H1 (cell line): ENCODE measurements at regions not wholly inside any gene's neighbourhood (a gene's known extent, or its start where the extent isn't known, plus 50 kb on each side); places are given as distances from the start of the nearest gene placed in this dataset.

ENCODE experiments used
- CTCF ChIA-PET: fragments of 300-600 bp; sonication (Branson Sonifier 250); formaldehyde crosslinking; loops from one replicate; lab custom pipeline; 2021; ENCODE audit not compliant: partially characterized antibody; lab: Charles Lee
- POLR2A ChIA-PET: fragments of 300-600 bp; sonication (Branson Sonifier 250); formaldehyde crosslinking; loops from one replicate; lab custom pipeline; 2021; ENCODE audit warnings: inconsistent platforms; ENCODE audit not compliant: partially characterized antibody; lab: Charles Lee
- DNase-seq, 2 experiments: peaks; one replicate each; pipeline versions ENCODE4 v3.0.0 to v3.0.0-alpha.2; 2010 to 2022; ENCODE audit warnings: low spot score in 2 of 2, low read depth in 1 of 2, mixed read lengths in 1 of 2
- FAIRE-seq: peaks from 2 replicates; lab custom pipeline; 2011; peaks lifted over from hg19 to GRCh38; lab: Jason Lieb, UNC
- H2AFZ ChIP-seq: 2 replicates; pipeline ENCODE4 v1.8.1; 2012; ENCODE audit warnings: low read length, inconsistent platforms
- H2AK5ac ChIP-seq: 2 replicates; pipeline ENCODE4 v1.6.1; 2013; ENCODE audit warnings: low read depth, low read length
- H2BK120ac ChIP-seq: replicated peaks from 2 replicates; pipeline ENCODE3; 2013; ENCODE audit warnings: low read depth, low read length, inconsistent platforms
- H2BK12ac ChIP-seq: 2 replicates; pipeline ENCODE4 v1.6.1; 2013; ENCODE audit warnings: low read depth, low read length
- H2BK15ac ChIP-seq: 2 replicates; pipeline ENCODE4 v1.6.1; 2013; ENCODE audit warnings: low read length
- H2BK20ac ChIP-seq: 2 replicates; pipeline ENCODE4 v1.6.1; 2013; ENCODE audit warnings: low read length
- H2BK5ac ChIP-seq: 2 replicates; pipeline ENCODE4 v1.6.1; 2013; ENCODE audit warnings: low read depth, low read length
- H3K14ac ChIP-seq: 2 replicates; pipeline ENCODE4 v1.6.1; 2013; ENCODE audit warnings: inconsistent platforms; ENCODE audit not compliant: insufficient read length
- H3K18ac ChIP-seq: 2 replicates; pipeline ENCODE4 v1.6.1; 2013; ENCODE audit warnings: low read length; ENCODE audit errors: extremely low read depth
- H3K23ac ChIP-seq: 2 replicates; pipeline ENCODE4 v1.6.1; 2013; ENCODE audit warnings: inconsistent platforms; ENCODE audit not compliant: insufficient read length
- H3K23me2 ChIP-seq: 2 replicates; pipeline ENCODE4 v1.6.1; 2013; ENCODE audit warnings: low read depth, low read length
- H3K27ac ChIP-seq: 2 replicates; pipeline ENCODE4 v1.6.1; 2011; ENCODE audit warnings: low read depth, low read length, inconsistent platforms
- H3K27me3 ChIP-seq, 4 experiments: replicated peaks in 1 of 4; 1 replicate in 1 of 4; 2 replicates in 3 of 4; pipeline versions ENCODE4 v1.6.1 to v1.8.1; 2011 to 2013; ENCODE audit warnings: low read length in 3 of 4, mild to moderate bottlenecking in 3 of 4, inconsistent platforms in 2 of 4, mixed read lengths in 2 of 4, moderate library complexity in 1 of 4; ENCODE audit not compliant: control insufficient read depth in 3 of 4, insufficient read depth in 3 of 4; ENCODE audit errors: extremely low read depth in 1 of 4
- H3K36me3 ChIP-seq, 4 experiments: 2 replicates each; pipeline versions ENCODE4 v1.6.1 to v1.8.1; 2011 to 2013; ENCODE audit warnings: mild to moderate bottlenecking in 4 of 4, low read length in 3 of 4, moderate library complexity in 2 of 4, control low read depth in 1 of 4, inconsistent platforms in 1 of 4; ENCODE audit not compliant: insufficient read depth in 4 of 4, control insufficient read depth in 2 of 4
- H3K4ac ChIP-seq: replicated peaks from 2 replicates; pipeline ENCODE3; 2013; ENCODE audit warnings: low read length, low read depth, mixed read lengths, inconsistent platforms; ENCODE audit not compliant: insufficient read length
- H3K4me1 ChIP-seq, 4 experiments: replicated peaks in 1 of 4; 1 replicate in 1 of 4; 2 replicates in 3 of 4; pipeline versions ENCODE4 v1.6.1 to v1.8.1; 2011 to 2013; ENCODE audit warnings: low read length in 3 of 4, inconsistent platforms in 2 of 4, mixed read lengths in 1 of 4; ENCODE audit not compliant: insufficient read depth in 4 of 4, control insufficient read depth in 3 of 4
- H3K4me2 ChIP-seq, 2 experiments: 2 replicates each; pipeline versions ENCODE4 v1.6.1 to v1.8.1; 2011 to 2013; ENCODE audit warnings: low read depth in 2 of 2, low read length in 2 of 2, control low read depth in 1 of 2, inconsistent platforms in 1 of 2, mild to moderate bottlenecking in 1 of 2; ENCODE audit not compliant: insufficient read depth in 1 of 2
- H3K4me3 ChIP-seq, 4 experiments: fragments of 200-600, 300-600 bp in 1 of 4; sonication (generic), shearing (Covaris generic), sonication (Bioruptor Twin) in 1 of 4; 2 replicates each; pipeline versions ENCODE4 v1.5.1 to v1.8.1; 2011 to 2016; ENCODE audit warnings: low read length in 4 of 4, low read depth in 3 of 4, control low read depth in 2 of 4, inconsistent platforms in 2 of 4, mild to moderate bottlenecking in 2 of 4, mixed read lengths in 1 of 4, moderate library complexity in 1 of 4; ENCODE audit not compliant: insufficient read depth in 2 of 4; ENCODE audit errors: extremely low read depth in 1 of 4
- H3K56ac ChIP-seq: replicated peaks from 2 replicates; pipeline ENCODE3; 2013; ENCODE audit warnings: low read depth, mild to moderate bottlenecking, mixed read lengths, low read length, inconsistent platforms; ENCODE audit not compliant: insufficient read length
- H3K79me1 ChIP-seq: 2 replicates; pipeline ENCODE4 v1.6.1; 2013; ENCODE audit warnings: low read depth, low read length, control low read depth
- H3K79me2 ChIP-seq, 2 experiments: 2 replicates each; pipeline versions ENCODE4 v1.6.1 to v1.8.1; 2012 to 2013; ENCODE audit warnings: low read length in 2 of 2, mild to moderate bottlenecking in 2 of 2, inconsistent platforms in 1 of 2; ENCODE audit not compliant: insufficient read depth in 2 of 2, control insufficient read depth in 1 of 2
- H3K9ac ChIP-seq, 4 experiments: replicated peaks in 1 of 4; 1 replicate in 1 of 4; 2 replicates in 3 of 4; pipeline versions ENCODE4 v1.6.1 to v1.8.1; 2011 to 2013; ENCODE audit warnings: low read depth in 3 of 4, low read length in 3 of 4, control low read depth in 2 of 4, mild to moderate bottlenecking in 2 of 4, moderate library complexity in 2 of 4, inconsistent platforms in 1 of 4; ENCODE audit errors: extremely low read depth in 1 of 4
- H3K9me3 ChIP-seq, 2 experiments: 2 replicates each; pipeline versions ENCODE4 v1.6.1 to v1.8.1; 2012 to 2013; ENCODE audit warnings: mild to moderate bottlenecking in 2 of 2, moderate library complexity in 2 of 2, control low read depth in 1 of 2, inconsistent platforms in 1 of 2, low read depth in 1 of 2, low read length in 1 of 2, mixed read lengths in 1 of 2; ENCODE audit not compliant: insufficient read depth in 2 of 2
- H4K20me1 ChIP-seq, 2 experiments: replicated peaks in 1 of 2; 2 replicates each; pipeline versions ENCODE3 to v1.8.1; 2011 to 2013; ENCODE audit warnings: inconsistent platforms in 2 of 2, low read length in 2 of 2, mild to moderate bottlenecking in 1 of 2; ENCODE audit not compliant: insufficient read depth in 2 of 2, control insufficient read depth in 1 of 2
- H4K5ac ChIP-seq: 2 replicates; pipeline ENCODE4 v1.6.1; 2013; ENCODE audit warnings: low read length, low read depth, mixed read lengths, inconsistent platforms; ENCODE audit not compliant: insufficient read length
- H4K8ac ChIP-seq: 2 replicates; pipeline ENCODE4 v1.8.0; 2013; ENCODE audit warnings: mild to moderate bottlenecking, moderate library complexity, low read length, inconsistent platforms; ENCODE audit not compliant: insufficient read depth; ENCODE audit errors: extremely low read depth
- H4K91ac ChIP-seq: replicated peaks from 2 replicates; pipeline ENCODE3; 2013; ENCODE audit warnings: low read length, mixed read lengths, inconsistent platforms; ENCODE audit not compliant: insufficient read length
- CHD1 ChIP-seq: IDR thresholded peaks from 2 replicates; pipeline ENCODE4 v1.6.1; 2012; ENCODE audit warnings: low read depth, low read length, improper control_type of control experiment
- EZH2 ChIP-seq: fragments of 200-600 bp; sonication (generic); IDR thresholded peaks from 2 replicates; pipeline ENCODE4 v1.7.1; 2012; ENCODE audit warnings: low read depth, mild to moderate bottlenecking, moderate library complexity, low read length, inconsistent platforms; ENCODE audit not compliant: severe bottlenecking
- GABPA ChIP-seq: IDR thresholded peaks from 2 replicates; pipeline ENCODE4 v1.6.1; 2011; ENCODE audit warnings: mild to moderate bottlenecking, low read length, moderate library complexity, borderline replicate concordance; ENCODE audit not compliant: insufficient read depth
- POLR2AphosphoS5 ChIP-seq: IDR thresholded peaks from 2 replicates; pipeline ENCODE4 v1.6.1; 2011; ENCODE audit warnings: low read depth, low read length
- SIN3A ChIP-seq, 2 experiments: IDR thresholded peaks in 1 of 2; conservative IDR thresholded peaks in 1 of 2; 2 replicates each; pipeline ENCODE4 v1.6.1; 2011 to 2012; ENCODE audit warnings: low read length in 2 of 2, improper control_type of control experiment in 1 of 2, low read depth in 1 of 2, mild to moderate bottlenecking in 1 of 2
- SRF ChIP-seq: IDR thresholded peaks from 2 replicates; pipeline ENCODE4 v1.6.1; 2011; ENCODE audit warnings: mild to moderate bottlenecking, low read depth, low read length, moderate library complexity
- WGBS, 2 experiments: shearing (Covaris generic) in 1 of 2; methylation state at CpG; one replicate each; pipeline versions ENCODE4 v1.1.6 to v1.1.7; 2013 to 2015; ENCODE audit warnings: low lambda C conversion rate in 2 of 2, mixed read lengths in 2 of 2, inconsistent platforms in 1 of 2, low coverage in 1 of 2, missing lambda C conversion rate in 1 of 2; ENCODE audit not compliant: insufficient replicate concordance in 2 of 2, insufficient coverage in 1 of 2, insufficient read length in 1 of 2; ENCODE audit errors: extremely low coverage in 1 of 2, missing lambda C conversion rate in 1 of 2; 5-methylcytosine and 5-hydroxymethylcytosine counted together
- TF ChIP-seq, protein P1 (sequence below): IDR thresholded peaks from 2 replicates; pipeline ENCODE4 v1.6.1; 2012; ENCODE audit warnings: low read length, inconsistent platforms
- TF ChIP-seq, protein P2 (sequence below), 3 experiments: IDR thresholded peaks; 1 replicate in 2 of 3; 2 replicates in 1 of 3; pipeline versions ENCODE4 v1.5.1 to v1.6.1; 2011; ENCODE audit warnings: low read length in 3 of 3, mild to moderate bottlenecking in 3 of 3, inconsistent platforms in 2 of 3, low read depth in 1 of 3, moderate library complexity in 1 of 3; ENCODE audit not compliant: insufficient read depth in 1 of 3; ENCODE audit errors: control extremely low read depth in 1 of 3

DNA sequence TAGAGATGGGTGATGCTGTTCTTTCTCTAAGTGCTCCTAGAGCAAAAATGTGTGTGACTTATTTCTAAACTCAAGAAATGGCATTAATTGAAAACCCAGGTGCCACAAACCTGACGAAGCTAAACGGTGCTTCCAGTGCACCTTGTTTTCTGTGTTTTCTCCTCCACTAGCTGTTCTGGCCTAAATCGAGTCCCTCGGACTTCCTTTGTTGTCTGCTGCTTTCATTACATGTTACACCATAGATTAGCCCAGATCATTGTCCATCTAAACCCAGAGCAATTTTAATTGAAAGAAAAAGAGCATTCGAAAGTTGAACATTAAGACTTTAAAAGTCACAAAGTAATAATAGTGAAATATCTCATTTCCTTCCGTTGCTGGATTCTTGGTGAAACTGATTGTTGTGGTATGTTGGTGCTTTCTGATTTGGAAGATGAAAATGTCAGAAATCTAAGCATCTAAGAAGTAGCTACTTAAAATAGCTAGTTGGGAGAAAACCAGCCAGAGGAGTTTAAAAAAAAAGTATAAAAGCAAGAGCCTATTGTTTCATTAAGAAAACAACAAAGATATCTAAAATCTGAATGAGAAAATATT lies 219.6 kb upstream of the G2E3 start:
- no peaks in the 10 kb centered on the region for H3K27me3 ChIP-seq
- TF ChIP-seq EZH2 (no peak), SIN3A (conservative IDR thresholded peaks at IDR 0.05 in 1 of 2, IDR thresholded peaks at IDR 0.05 in 1 of 2; ENCODE audit: low read depth in 1 of 2, low read length in 2 of 2) (no peak), CHD1 (no peak), POLR2AphosphoS5 (no peak), SRF (no peak), GABPA (no peak)
- TF ChIP-seq, protein P1, sequence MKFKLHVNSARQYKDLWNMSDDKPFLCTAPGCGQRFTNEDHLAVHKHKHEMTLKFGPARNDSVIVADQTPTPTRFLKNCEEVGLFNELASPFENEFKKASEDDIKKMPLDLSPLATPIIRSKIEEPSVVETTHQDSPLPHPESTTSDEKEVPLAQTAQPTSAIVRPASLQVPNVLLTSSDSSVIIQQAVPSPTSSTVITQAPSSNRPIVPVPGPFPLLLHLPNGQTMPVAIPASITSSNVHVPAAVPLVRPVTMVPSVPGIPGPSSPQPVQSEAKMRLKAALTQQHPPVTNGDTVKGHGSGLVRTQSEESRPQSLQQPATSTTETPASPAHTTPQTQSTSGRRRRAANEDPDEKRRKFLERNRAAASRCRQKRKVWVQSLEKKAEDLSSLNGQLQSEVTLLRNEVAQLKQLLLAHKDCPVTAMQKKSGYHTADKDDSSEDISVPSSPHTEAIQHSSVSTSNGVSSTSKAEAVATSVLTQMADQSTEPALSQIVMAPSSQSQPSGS = no peak
- TF ChIP-seq, protein P2, sequence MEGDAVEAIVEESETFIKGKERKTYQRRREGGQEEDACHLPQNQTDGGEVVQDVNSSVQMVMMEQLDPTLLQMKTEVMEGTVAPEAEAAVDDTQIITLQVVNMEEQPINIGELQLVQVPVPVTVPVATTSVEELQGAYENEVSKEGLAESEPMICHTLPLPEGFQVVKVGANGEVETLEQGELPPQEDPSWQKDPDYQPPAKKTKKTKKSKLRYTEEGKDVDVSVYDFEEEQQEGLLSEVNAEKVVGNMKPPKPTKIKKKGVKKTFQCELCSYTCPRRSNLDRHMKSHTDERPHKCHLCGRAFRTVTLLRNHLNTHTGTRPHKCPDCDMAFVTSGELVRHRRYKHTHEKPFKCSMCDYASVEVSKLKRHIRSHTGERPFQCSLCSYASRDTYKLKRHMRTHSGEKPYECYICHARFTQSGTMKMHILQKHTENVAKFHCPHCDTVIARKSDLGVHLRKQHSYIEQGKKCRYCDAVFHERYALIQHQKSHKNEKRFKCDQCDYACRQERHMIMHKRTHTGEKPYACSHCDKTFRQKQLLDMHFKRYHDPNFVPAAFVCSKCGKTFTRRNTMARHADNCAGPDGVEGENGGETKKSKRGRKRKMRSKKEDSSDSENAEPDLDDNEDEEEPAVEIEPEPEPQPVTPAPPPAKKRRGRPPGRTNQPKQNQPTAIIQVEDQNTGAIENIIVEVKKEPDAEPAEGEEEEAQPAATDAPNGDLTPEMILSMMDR (IDR thresholded peaks at IDR 0.05; ENCODE audit: control extremely low read depth in 1 of 3, insufficient read depth in 1 of 3, low read depth in 1 of 3, low read length in 3 of 3) = no peak

More for the DNA sequence above, 219.6 kb upstream of the G2E3 start:
- Histone ChIP-seq H2BK15ac (no peak overlapping the region), H2BK20ac (no peak overlapping the region), H3K18ac (no peak overlapping the region), H4K20me1 (no peaks in the 10 kb centered on the region), H3K4me3 (no peak overlapping the region), H3K4me2 (no peak overlapping the region), H3K56ac (no peak overlapping the region), H3K9ac (no peak overlapping the region), H3K79me2 (no peaks in the 10 kb centered on the region), H2BK5ac (no peak overlapping the region), H3K4me1 (no peaks in the 10 kb centered on the region), H4K91ac (no peak overlapping the region), H3K27ac (no peak overlapping the region), H2BK120ac (no peak overlapping the region), H3K23me2 (no peaks in the 10 kb centered on the region), H3K36me3 (no peaks in the 10 kb centered on the region), H3K79me1 (no peaks in the 10 kb centered on the region), H3K23ac (no peak overlapping the region), H4K5ac (no peak overlapping the region), H3K4ac (no peak overlapping the region), H3K14ac (no peak overlapping the region), H2BK12ac (no peak overlapping the region), H2AK5ac (no peak overlapping the region), H3K9me3 (no peaks in the 10 kb centered on the region), H2AFZ (no peak overlapping the region), H4K8ac (no peak overlapping the region)
- WGBS, 2 experiments = 92% methylated on average over 6 of the region's 6 CpGs; no CpG with 5 or more reads in 1 of the 2 experiments
- ChIA-PET POLR2A (no interaction called here), CTCF (interaction anchor here (1.1 to 2.2 kb wide), 4 partner anchors 9 to 154 kb away, joined by 3 to 7 read pairs (median 3); no protein-coding TSS in a partner anchor)
- DNase-seq (no peak), FAIRE-seq (no peak)
